GM23338 (cell line): ENCODE measurements at regions not wholly inside any gene's neighbourhood (a gene's known extent, or its start where the extent isn't known, plus 50 kb on each side); places are given as distances from the start of the nearest gene placed in this dataset.

Source experiments
- ATAC-seq: fragments of 200-7000 bp; cut with Tn5 transposase; 3 replicates; pipeline ENCODE4 v1.9.1; 2020
- DNase-seq: peaks from one replicate; pipeline ENCODE4 v3.0.0-alpha.2; 2015; ENCODE audit warnings: low spot score
- H2AFZ ChIP-seq: fragments of 200-600 bp; sonication (generic); 2 replicates; pipeline ENCODE4 v1.8.0; 2016; ENCODE audit warnings: antibody characterized with exemption, mild to moderate bottlenecking, moderate library complexity
- H3F3A ChIP-seq: fragments of 200-600 bp; sonication (generic); replicated peaks from 2 replicates; pipeline ENCODE4 v1.8.0; 2017; ENCODE audit warnings: antibody characterized with exemption, mixed run types, low read depth
- H3K27ac ChIP-seq: fragments of 200-600 bp; sonication (generic); 2 replicates; pipeline ENCODE4 v1.6.1; 2016; ENCODE audit warnings: low read depth
- H3K27me3 ChIP-seq: fragments of 200-600 bp; sonication (generic); 2 replicates; pipeline ENCODE4 v1.8.0; 2016; ENCODE audit warnings: mild to moderate bottlenecking, mixed run types, moderate library complexity; ENCODE audit not compliant: insufficient read depth
- H3K36me3 ChIP-seq: fragments of 200-600 bp; sonication (generic); 2 replicates; pipeline ENCODE4 v1.8.0; 2016; ENCODE audit warnings: mild to moderate bottlenecking; ENCODE audit not compliant: insufficient read depth
- H3K4me1 ChIP-seq: fragments of 200-600 bp; sonication (generic); 2 replicates; pipeline ENCODE4 v1.8.0; 2016; ENCODE audit warnings: mild to moderate bottlenecking, moderate library complexity; ENCODE audit not compliant: insufficient read depth
- H3K4me2 ChIP-seq: fragments of 200-600 bp; sonication (generic); 2 replicates; pipeline ENCODE4 v1.7.1; 2017; ENCODE audit warnings: mixed run types
- H3K4me3 ChIP-seq: fragments of 200-600 bp; sonication (generic); 2 replicates; pipeline ENCODE4 v1.6.1; 2016; ENCODE audit warnings: mixed run types
- H3K79me2 ChIP-seq: fragments of 200-600 bp; sonication (generic); replicated peaks from 2 replicates; pipeline ENCODE4 v1.8.0; 2017; ENCODE audit warnings: mild to moderate bottlenecking; ENCODE audit not compliant: insufficient read depth
- H3K9me2 ChIP-seq: fragments of 200-600 bp; sonication (generic); 2 replicates; pipeline ENCODE4 v1.8.0; 2017; ENCODE audit not compliant: insufficient read depth
- H4K20me1 ChIP-seq: fragments of 200-600 bp; sonication (generic); replicated peaks from 2 replicates; pipeline ENCODE4 v1.8.0; 2017; ENCODE audit warnings: mild to moderate bottlenecking; ENCODE audit not compliant: insufficient read depth
- H3K27ac Mint-ChIP-seq: 2 replicates; pipeline ENCODE4 v1.8.0; 2020; ENCODE audit warnings: inconsistent platforms, mild to moderate bottlenecking, moderate library complexity, mixed read lengths
- H3K27me3 Mint-ChIP-seq: 3 replicates; pipeline ENCODE4 v1.8.0; 2022; ENCODE audit warnings: low read depth, mild to moderate bottlenecking, moderate library complexity, mixed read lengths, inconsistent platforms; ENCODE audit not compliant: insufficient read depth, poor library complexity
- H3K36me3 Mint-ChIP-seq: 3 replicates; pipeline ENCODE4 v1.8.0; 2021; ENCODE audit warnings: low read depth, mild to moderate bottlenecking, inconsistent platforms, moderate library complexity, mixed read lengths
- H3K4me1 Mint-ChIP-seq: 3 replicates; pipeline ENCODE4 v1.8.0; 2020; ENCODE audit warnings: mild to moderate bottlenecking, inconsistent platforms, mixed read lengths
- H3K4me3 Mint-ChIP-seq: 3 replicates; pipeline ENCODE4 v1.8.0; 2021; ENCODE audit warnings: moderate library complexity, mild to moderate bottlenecking, inconsistent platforms, mixed read lengths
- H3K9me3 Mint-ChIP-seq: 3 replicates; pipeline ENCODE4 v1.8.0; 2020; ENCODE audit warnings: moderate library complexity, mild to moderate bottlenecking, inconsistent platforms, mixed read lengths
- CREB1 ChIP-seq: fragments of 250-450 bp; sonication (Bioruptor Pico); IDR thresholded peaks from 2 replicates; pipeline ENCODE4 v1.5.0; 2020; ENCODE audit warnings: low read depth, mild to moderate bottlenecking, moderate library complexity
- EZH2 ChIP-seq: fragments of 200-600 bp; sonication (generic); IDR thresholded peaks from one replicate; pipeline ENCODE4 v1.8.0; 2017; ENCODE audit warnings: antibody characterized with exemption, mild to moderate bottlenecking, low read depth; ENCODE audit not compliant: unreplicated experiment
- EZH2phosphoT487 ChIP-seq: fragments of 200-600 bp; sonication (generic); IDR thresholded peaks from one replicate; pipeline ENCODE4 v1.8.1; 2018; ENCODE audit warnings: antibody characterized with exemption; ENCODE audit not compliant: unreplicated experiment
- JUNB ChIP-seq: IDR thresholded peaks from one replicate; pipeline ENCODE4 v1.6.1; 2016; ENCODE audit warnings: antibody characterized with exemption; ENCODE audit not compliant: unreplicated experiment
- NANOG ChIP-seq: IDR thresholded peaks from 2 replicates; pipeline ENCODE4 v1.6.1; 2016; ENCODE audit warnings: antibody characterized with exemption, borderline replicate concordance
- POLR2AphosphoS5 ChIP-seq: IDR thresholded peaks from 2 replicates; pipeline ENCODE4 v1.6.1; 2016; ENCODE audit warnings: antibody characterized with exemption, low read depth
- STAT1 ChIP-seq: IDR thresholded peaks from one replicate; pipeline ENCODE4 v1.6.1; 2016; ENCODE audit warnings: antibody characterized with exemption; ENCODE audit not compliant: unreplicated experiment
- ZNF114 ChIP-seq: fragments of 250-450 bp; sonication (Bioruptor Pico); IDR thresholded peaks from 2 replicates; pipeline ENCODE4 v1.5.0; 2020; ENCODE audit warnings: mild to moderate bottlenecking, moderate library complexity
- ZNF331 ChIP-seq: fragments of 250-450 bp; sonication (Bioruptor Pico); IDR thresholded peaks from 2 replicates; pipeline ENCODE4 v1.5.0; 2020; ENCODE audit warnings: low read depth, mild to moderate bottlenecking, moderate library complexity
- TF ChIP-seq, protein P1 (sequence below): IDR thresholded peaks from one replicate; pipeline ENCODE4 v1.6.1; 2018; ENCODE audit warnings: antibody characterized with exemption; ENCODE audit not compliant: unreplicated experiment
- TF ChIP-seq, protein P2 (sequence below): fragments of 250-450 bp; sonication (Bioruptor Pico); IDR thresholded peaks from 2 replicates; pipeline ENCODE4 v1.5.0; 2020; ENCODE audit warnings: mild to moderate bottlenecking, moderate library complexity
- TF ChIP-seq, protein P3 (sequence below), 2 experiments: fragments of 200-600 bp in 1 of 2; sonication (generic) in 1 of 2; conservative IDR thresholded peaks; 2 replicates each; pipeline versions ENCODE4 v1.5.1 to v1.6.1; 2016 to 2017; ENCODE audit warnings: antibody characterized with exemption in 2 of 2, low read depth in 2 of 2, mild to moderate bottlenecking in 2 of 2, moderate library complexity in 1 of 2
- TF ChIP-seq, protein P4 (sequence below): IDR thresholded peaks from 2 replicates; pipeline ENCODE4 v1.6.1; 2016; ENCODE audit warnings: antibody characterized with exemption

DNA sequence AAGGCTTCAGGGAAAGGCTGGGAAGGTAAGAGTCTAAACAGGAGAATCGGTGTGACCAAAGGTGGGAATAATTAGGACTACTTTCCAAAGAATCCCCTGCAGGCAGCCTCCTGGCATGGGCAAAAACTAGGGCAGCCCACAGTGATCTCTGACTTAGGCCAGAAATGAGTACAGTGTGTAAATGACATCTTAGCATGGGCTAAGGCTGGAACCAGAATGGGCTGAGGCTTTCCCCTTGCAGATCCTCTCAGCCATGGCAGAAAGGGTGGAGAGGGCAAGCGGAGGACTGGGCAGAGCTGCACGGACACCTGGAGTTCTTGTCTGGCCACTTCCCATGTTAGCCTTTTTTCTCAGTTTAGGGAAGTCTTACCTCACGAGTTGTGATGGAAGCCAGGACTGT, 69.9 kb upstream of the FOXQ1 start:
- no peaks in the 10 kb centered on the region for H3K79me2 ChIP-seq
- H3K36me3 ChIP-seq = no peaks in the 10 kb centered on the region
- peak overlapping the region; percentile 32; the same call in 1 of the 2 replicates for H2AFZ ChIP-seq
- Mint-ChIP-seq H3K27ac (no peak overlapping the region), H3K36me3 (no peaks in the 10 kb centered on the region), H3K9me3 (no peaks in the 10 kb centered on the region), H3K4me3 (no peak overlapping the region), H3K27me3 (peaks cover 3% of the 10 kb centered on the region), H3K4me1 (peaks cover 10% of the 10 kb centered on the region)
- H3K4me1 ChIP-seq = no peaks in the 10 kb centered on the region
- TF ChIP-seq STAT1 = no peak
- TF ChIP-seq, protein P1, sequence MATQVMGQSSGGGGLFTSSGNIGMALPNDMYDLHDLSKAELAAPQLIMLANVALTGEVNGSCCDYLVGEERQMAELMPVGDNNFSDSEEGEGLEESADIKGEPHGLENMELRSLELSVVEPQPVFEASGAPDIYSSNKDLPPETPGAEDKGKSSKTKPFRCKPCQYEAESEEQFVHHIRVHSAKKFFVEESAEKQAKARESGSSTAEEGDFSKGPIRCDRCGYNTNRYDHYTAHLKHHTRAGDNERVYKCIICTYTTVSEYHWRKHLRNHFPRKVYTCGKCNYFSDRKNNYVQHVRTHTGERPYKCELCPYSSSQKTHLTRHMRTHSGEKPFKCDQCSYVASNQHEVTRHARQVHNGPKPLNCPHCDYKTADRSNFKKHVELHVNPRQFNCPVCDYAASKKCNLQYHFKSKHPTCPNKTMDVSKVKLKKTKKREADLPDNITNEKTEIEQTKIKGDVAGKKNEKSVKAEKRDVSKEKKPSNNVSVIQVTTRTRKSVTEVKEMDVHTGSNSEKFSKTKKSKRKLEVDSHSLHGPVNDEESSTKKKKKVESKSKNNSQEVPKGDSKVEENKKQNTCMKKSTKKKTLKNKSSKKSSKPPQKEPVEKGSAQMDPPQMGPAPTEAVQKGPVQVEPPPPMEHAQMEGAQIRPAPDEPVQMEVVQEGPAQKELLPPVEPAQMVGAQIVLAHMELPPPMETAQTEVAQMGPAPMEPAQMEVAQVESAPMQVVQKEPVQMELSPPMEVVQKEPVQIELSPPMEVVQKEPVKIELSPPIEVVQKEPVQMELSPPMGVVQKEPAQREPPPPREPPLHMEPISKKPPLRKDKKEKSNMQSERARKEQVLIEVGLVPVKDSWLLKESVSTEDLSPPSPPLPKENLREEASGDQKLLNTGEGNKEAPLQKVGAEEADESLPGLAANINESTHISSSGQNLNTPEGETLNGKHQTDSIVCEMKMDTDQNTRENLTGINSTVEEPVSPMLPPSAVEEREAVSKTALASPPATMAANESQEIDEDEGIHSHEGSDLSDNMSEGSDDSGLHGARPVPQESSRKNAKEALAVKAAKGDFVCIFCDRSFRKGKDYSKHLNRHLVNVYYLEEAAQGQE = no peak
- TF ChIP-seq NANOG = no peak
- no peak for TF ChIP-seq ZNF331 (CRISPR knock-in tag)
- TF ChIP-seq EZH2phosphoT487 = no peak
- TF ChIP-seq, protein P2, sequence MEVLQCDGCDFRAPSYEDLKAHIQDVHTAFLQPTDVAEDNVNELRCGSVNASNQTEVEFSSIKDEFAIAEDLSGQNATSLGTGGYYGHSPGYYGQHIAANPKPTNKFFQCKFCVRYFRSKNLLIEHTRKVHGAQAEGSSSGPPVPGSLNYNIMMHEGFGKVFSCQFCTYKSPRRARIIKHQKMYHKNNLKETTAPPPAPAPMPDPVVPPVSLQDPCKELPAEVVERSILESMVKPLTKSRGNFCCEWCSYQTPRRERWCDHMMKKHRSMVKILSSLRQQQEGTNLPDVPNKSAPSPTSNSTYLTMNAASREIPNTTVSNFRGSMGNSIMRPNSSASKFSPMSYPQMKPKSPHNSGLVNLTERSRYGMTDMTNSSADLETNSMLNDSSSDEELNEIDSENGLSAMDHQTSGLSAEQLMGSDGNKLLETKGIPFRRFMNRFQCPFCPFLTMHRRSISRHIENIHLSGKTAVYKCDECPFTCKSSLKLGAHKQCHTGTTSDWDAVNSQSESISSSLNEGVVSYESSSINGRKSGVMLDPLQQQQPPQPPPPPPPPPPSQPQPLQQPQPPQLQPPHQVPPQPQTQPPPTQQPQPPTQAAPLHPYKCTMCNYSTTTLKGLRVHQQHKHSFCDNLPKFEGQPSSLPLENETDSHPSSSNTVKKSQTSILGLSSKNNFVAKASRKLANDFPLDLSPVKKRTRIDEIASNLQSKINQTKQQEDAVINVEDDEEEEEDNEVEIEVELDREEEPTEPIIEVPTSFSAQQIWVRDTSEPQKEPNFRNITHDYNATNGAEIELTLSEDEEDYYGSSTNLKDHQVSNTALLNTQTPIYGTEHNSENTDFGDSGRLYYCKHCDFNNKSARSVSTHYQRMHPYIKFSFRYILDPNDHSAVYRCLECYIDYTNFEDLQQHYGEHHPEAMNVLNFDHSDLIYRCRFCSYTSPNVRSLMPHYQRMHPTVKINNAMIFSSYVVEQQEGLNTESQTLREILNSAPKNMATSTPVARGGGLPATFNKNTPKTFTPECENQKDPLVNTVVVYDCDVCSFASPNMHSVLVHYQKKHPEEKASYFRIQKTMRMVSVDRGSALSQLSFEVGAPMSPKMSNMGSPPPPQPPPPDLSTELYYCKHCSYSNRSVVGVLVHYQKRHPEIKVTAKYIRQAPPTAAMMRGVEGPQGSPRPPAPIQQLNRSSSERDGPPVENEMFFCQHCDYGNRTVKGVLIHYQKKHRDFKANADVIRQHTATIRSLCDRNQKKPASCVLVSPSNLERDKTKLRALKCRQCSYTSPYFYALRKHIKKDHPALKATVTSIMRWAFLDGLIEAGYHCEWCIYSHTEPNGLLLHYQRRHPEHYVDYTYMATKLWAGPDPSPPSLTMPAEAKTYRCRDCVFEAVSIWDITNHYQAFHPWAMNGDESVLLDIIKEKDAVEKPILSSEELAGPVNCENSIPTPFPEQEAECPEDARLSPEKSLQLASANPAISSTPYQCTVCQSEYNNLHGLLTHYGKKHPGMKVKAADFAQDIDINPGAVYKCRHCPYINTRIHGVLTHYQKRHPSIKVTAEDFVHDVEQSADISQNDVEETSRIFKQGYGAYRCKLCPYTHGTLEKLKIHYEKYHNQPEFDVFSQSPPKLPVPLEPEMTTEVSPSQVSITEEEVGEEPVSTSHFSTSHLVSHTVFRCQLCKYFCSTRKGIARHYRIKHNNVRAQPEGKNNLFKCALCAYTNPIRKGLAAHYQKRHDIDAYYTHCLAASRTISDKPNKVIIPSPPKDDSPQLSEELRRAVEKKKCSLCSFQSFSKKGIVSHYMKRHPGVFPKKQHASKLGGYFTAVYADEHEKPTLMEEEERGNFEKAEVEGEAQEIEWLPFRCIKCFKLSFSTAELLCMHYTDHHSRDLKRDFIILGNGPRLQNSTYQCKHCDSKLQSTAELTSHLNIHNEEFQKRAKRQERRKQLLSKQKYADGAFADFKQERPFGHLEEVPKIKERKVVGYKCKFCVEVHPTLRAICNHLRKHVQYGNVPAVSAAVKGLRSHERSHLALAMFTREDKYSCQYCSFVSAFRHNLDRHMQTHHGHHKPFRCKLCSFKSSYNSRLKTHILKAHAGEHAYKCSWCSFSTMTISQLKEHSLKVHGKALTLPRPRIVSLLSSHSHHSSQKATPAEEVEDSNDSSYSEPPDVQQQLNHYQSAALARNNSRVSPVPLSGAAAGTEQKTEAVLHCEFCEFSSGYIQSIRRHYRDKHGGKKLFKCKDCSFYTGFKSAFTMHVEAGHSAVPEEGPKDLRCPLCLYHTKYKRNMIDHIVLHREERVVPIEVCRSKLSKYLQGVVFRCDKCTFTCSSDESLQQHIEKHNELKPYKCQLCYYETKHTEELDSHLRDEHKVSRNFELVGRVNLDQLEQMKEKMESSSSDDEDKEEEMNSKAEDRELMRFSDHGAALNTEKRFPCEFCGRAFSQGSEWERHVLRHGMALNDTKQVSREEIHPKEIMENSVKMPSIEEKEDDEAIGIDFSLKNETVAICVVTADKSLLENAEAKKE (CRISPR knock-in tag) = no peak
- TF ChIP-seq, protein P3, sequence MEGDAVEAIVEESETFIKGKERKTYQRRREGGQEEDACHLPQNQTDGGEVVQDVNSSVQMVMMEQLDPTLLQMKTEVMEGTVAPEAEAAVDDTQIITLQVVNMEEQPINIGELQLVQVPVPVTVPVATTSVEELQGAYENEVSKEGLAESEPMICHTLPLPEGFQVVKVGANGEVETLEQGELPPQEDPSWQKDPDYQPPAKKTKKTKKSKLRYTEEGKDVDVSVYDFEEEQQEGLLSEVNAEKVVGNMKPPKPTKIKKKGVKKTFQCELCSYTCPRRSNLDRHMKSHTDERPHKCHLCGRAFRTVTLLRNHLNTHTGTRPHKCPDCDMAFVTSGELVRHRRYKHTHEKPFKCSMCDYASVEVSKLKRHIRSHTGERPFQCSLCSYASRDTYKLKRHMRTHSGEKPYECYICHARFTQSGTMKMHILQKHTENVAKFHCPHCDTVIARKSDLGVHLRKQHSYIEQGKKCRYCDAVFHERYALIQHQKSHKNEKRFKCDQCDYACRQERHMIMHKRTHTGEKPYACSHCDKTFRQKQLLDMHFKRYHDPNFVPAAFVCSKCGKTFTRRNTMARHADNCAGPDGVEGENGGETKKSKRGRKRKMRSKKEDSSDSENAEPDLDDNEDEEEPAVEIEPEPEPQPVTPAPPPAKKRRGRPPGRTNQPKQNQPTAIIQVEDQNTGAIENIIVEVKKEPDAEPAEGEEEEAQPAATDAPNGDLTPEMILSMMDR (conservative IDR thresholded peaks at IDR 0.05; ENCODE audit: low read depth in 2 of 2) = no peak
- TF ChIP-seq EZH2 = no peak
- TF ChIP-seq CREB1 (CRISPR knock-in tag) = no peak
- TF ChIP-seq JUNB = no peak
- TF ChIP-seq, protein P4, sequence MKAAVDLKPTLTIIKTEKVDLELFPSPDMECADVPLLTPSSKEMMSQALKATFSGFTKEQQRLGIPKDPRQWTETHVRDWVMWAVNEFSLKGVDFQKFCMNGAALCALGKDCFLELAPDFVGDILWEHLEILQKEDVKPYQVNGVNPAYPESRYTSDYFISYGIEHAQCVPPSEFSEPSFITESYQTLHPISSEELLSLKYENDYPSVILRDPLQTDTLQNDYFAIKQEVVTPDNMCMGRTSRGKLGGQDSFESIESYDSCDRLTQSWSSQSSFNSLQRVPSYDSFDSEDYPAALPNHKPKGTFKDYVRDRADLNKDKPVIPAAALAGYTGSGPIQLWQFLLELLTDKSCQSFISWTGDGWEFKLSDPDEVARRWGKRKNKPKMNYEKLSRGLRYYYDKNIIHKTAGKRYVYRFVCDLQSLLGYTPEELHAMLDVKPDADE = no peak
- TF ChIP-seq ZNF114 = no peak
- no peak for TF ChIP-seq POLR2AphosphoS5
- no peak overlapping the region for H3K27ac ChIP-seq
- H3K9me2 ChIP-seq = no peaks in the 10 kb centered on the region
- H3K4me3 ChIP-seq = no peak overlapping the region
- no peak overlapping the region for H3K4me2 ChIP-seq
- no peaks in the 10 kb centered on the region for H4K20me1 ChIP-seq
- DNase-seq (no peak), ATAC-seq (no peak)
- no peaks in the 10 kb centered on the region for H3F3A ChIP-seq
- no peaks in the 10 kb centered on the region for H3K27me3 ChIP-seq
